Lung (tissue), 11 donors: ENCODE measurements at regions not wholly inside any gene's neighbourhood (a gene's known extent, or its start where the extent isn't known, plus 50 kb on each side); places are given as distances from the start of the nearest gene placed in this dataset.

Source experiments
- ATAC-seq: fragments of 200-7000 bp; cut with Tn5 transposase; one replicate; pipeline ENCODE4 v1.9.1; 2020; ENCODE audit warnings: moderate number of reproducible peaks; ENCODE audit not compliant: insufficient read depth, low FRiP score
- DNase-seq, 3 donors: peaks; one replicate each; pipeline ENCODE4 v3.0.0-alpha.2; 2013 to 2017
- H3K27ac ChIP-seq, 2 donors: one replicate each; pipeline ENCODE4 v1.5.1; 2013; ENCODE audit warnings: mild to moderate bottlenecking in 2 of 2, moderate library complexity in 2 of 2, control low read depth in 1 of 2, inconsistent platforms in 1 of 2, low read depth in 1 of 2, low read length in 1 of 2
- H3K27me3 ChIP-seq, 3 donors: one replicate each; pipeline ENCODE4 v1.5.1; 2013; ENCODE audit warnings: low read length in 2 of 3; ENCODE audit not compliant: control insufficient read depth in 3 of 3, insufficient read depth in 3 of 3
- H3K36me3 ChIP-seq, 4 donors: one replicate each; pipeline ENCODE4 v1.5.1; 2013; ENCODE audit warnings: low read length in 4 of 4, mild to moderate bottlenecking in 1 of 4, moderate library complexity in 1 of 4; ENCODE audit not compliant: control insufficient read depth in 4 of 4, insufficient read depth in 4 of 4
- H3K4me1 ChIP-seq, 5 donors: one replicate each; pipeline ENCODE4 v1.5.1; 2013; ENCODE audit warnings: low read length in 5 of 5, mild to moderate bottlenecking in 2 of 5, moderate library complexity in 1 of 5; ENCODE audit not compliant: control insufficient read depth in 5 of 5, insufficient read depth in 5 of 5
- H3K4me3 ChIP-seq: one replicate; pipeline ENCODE4 v1.5.1; 2013; ENCODE audit warnings: mild to moderate bottlenecking, control low read depth, moderate library complexity
- H3K9ac ChIP-seq, 2 donors: one replicate each; pipeline ENCODE4 v1.5.1; 2013; ENCODE audit warnings: low read length in 2 of 2, control low read depth in 1 of 2; ENCODE audit not compliant: insufficient read depth in 1 of 2
- H3K9me3 ChIP-seq, 4 donors: one replicate each; pipeline ENCODE4 v1.5.1; 2013; ENCODE audit warnings: low read length in 3 of 4, mild to moderate bottlenecking in 1 of 4, moderate library complexity in 1 of 4; ENCODE audit not compliant: control insufficient read depth in 4 of 4, insufficient read depth in 3 of 4
- WGBS, 2 donors: extraction: QIAGEN DNeasy Blood & Tissue Kit; methylation state at CpG; one replicate each; pipeline ENCODE4 v1.1.7; 2013; 5-methylcytosine and 5-hydroxymethylcytosine counted together
- TF ChIP-seq, protein P1 (sequence below): IDR thresholded peaks from 2 replicates; pipeline ENCODE4 v1.5.1; 2012; ENCODE audit warnings: mild to moderate bottlenecking; ENCODE audit errors: control extremely low read depth, extremely low read depth
- donor health status: control.
- donor health status: control.
- donor health status: Bipolar disorder and iron deficiency.
- donor health status: healthy.
- donor health status: DM: yes; HTN: yes; CAD: no.

DNA sequence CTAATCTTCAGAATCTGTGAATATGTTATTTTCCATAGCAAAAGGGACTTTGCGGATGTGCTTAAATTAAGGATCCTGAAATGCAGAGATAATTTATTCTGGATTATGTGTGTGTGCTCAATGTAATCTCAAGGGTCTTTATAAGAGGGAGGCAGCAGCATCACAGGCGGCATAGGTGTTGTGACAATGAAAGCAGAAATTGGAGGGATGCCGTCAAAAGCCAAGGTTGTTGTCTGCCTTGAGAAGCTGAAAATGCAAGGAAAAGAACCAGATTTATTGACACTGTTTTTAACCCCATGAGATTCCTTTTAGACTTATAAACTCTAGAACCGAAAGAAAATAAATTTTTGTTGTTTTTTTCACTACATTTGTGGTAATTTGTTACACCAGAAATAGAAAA lies 948.5 kb downstream of the TLE4 start:
- H3K4me3 ChIP-seq, result no peak overlapping the region
- no peaks in the 10 kb centered on the region for H3K27me3 ChIP-seq
- ATAC-seq (no peak), DNase-seq (no peak)
- no peaks in the 10 kb centered on the region for H3K36me3 ChIP-seq
- H3K4me1 ChIP-seq, result no peaks in the 10 kb centered on the region
- TF ChIP-seq, protein P1, sequence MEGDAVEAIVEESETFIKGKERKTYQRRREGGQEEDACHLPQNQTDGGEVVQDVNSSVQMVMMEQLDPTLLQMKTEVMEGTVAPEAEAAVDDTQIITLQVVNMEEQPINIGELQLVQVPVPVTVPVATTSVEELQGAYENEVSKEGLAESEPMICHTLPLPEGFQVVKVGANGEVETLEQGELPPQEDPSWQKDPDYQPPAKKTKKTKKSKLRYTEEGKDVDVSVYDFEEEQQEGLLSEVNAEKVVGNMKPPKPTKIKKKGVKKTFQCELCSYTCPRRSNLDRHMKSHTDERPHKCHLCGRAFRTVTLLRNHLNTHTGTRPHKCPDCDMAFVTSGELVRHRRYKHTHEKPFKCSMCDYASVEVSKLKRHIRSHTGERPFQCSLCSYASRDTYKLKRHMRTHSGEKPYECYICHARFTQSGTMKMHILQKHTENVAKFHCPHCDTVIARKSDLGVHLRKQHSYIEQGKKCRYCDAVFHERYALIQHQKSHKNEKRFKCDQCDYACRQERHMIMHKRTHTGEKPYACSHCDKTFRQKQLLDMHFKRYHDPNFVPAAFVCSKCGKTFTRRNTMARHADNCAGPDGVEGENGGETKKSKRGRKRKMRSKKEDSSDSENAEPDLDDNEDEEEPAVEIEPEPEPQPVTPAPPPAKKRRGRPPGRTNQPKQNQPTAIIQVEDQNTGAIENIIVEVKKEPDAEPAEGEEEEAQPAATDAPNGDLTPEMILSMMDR, result no peak
- H3K27ac ChIP-seq, result no peak overlapping the region
- no peak overlapping the region for H3K9ac ChIP-seq
- WGBS, 2 donors, result 91 to 94% methylated on average over 4 of the region's 4 CpGs
- H3K9me3 ChIP-seq, result peaks cover 0 to 3% (median 0%) of the 10 kb centered on the region in 4 donors

- Histone ChIP-seq H3K4me3 (no peak overlapping the region), H3K27me3 (no peaks in the 10 kb centered on the region), H3K4me1 (no peaks in the 10 kb centered on the region), H3K27ac (no peak overlapping the region), H3K9ac (no peak overlapping the region), H3K9me3 (no peaks in the 10 kb centered on the region), H3K36me3 (no peaks in the 10 kb centered on the region)
- 91 to 96% methylated on average over 3 of the region's 3 CpGs for WGBS, 2 donors
- no peak for DNase-seq
- TF ChIP-seq, protein P1, result no peak
- no peak for ATAC-seq
Measured at GRCh38 chr9:80518441-80518840, 946.7 kb downstream of the TLE4 start.

- Histone ChIP-seq H3K27me3 (no peaks in the 10 kb centered on the region), H3K4me1 (no peaks in the 10 kb centered on the region), H3K9ac (no peak overlapping the region), H3K27ac (no peak overlapping the region), H3K36me3 (no peaks in the 10 kb centered on the region), H3K9me3 (no peaks in the 10 kb centered on the region), H3K4me3 (no peak overlapping the region)
- WGBS, 2 donors, result 76 to 85% methylated on average over 3 of the region's 3 CpGs
- ATAC-seq, result no peak
- no peak for DNase-seq
- TF ChIP-seq, protein P1, result no peak
Measured at GRCh38 chr9:80516679-80517078, 944.9 kb downstream of the TLE4 start.

DNA sequence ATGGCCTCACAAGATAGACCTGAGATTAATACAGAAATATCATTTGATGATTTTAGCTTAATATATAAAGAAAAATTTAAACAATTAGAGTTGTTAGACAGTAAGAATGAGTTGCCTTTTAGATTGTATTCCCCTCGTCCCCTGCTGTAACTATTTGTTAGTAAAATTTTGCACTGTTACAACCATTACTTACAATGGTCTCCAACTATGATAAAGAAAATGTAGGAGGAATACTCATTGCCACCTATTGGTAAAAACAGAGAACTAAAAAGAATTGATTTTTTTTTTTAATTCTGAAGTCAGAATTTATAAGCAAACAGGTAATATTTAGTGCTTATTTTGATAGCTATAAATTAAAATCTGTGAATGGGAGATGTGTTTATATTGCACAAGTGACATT lies 937.6 kb downstream of the TLE4 start:
- Histone ChIP-seq H3K36me3 (no peaks in the 10 kb centered on the region), H3K9me3 (no peaks in the 10 kb centered on the region), H3K4me3 (no peak overlapping the region), H3K9ac (no peak overlapping the region), H3K27ac (no peak overlapping the region), H3K27me3 (no peaks in the 10 kb centered on the region), H3K4me1 (peaks cover 0 to 14% (median under 1%) of the 10 kb centered on the region in 5 donors)
- no peak for DNase-seq
- 72 to 85% methylated on average over 1 of the region's 1 CpG for WGBS, 2 donors
- ATAC-seq, result no peak
- TF ChIP-seq, protein P1, result no peak
